ENCODE measurements at regions not wholly inside any gene's neighbourhood (a gene's known extent, or its start where the extent isn't known, plus 50 kb on each side); places are given as distances from the start of the nearest gene placed in this dataset.

DNA sequence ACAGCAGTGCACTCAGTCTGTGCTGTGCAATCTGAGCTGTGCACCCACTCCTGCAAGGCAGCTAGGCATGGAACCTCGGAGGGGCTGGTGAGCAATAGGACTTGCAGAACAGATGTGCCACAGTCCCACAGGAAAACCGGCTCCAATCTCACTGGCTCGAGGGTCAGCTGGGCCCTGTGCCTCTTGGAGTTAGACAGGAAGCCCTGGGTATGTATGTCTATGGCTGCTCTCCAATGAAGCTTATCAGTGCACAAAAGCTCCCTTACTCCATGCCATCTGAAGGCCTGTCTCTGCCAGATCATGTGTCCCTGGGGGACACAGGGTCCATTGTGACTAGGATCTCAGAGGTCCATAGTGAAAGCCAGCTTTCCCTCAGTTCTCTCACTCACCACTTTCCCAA, 335.8 kb downstream of the SH3BGRL start:
- Histone ChIP-seq H3K4me2 (ENCODE audit: low read length) (no peak overlapping the region), H3K27me3 (ENCODE audit: insufficient read depth, low read depth, low read length) (no peaks in the 10 kb centered on the region), H3K9ac (ENCODE audit: low read length) (no peak overlapping the region), H3K9me3 (ENCODE audit: low read length) (no peaks in the 10 kb centered on the region), H4K20me1 (ENCODE audit: insufficient read depth) (no peaks in the 10 kb centered on the region), H3K9me2 (ENCODE audit: insufficient read depth, low read length) (no peaks in the 10 kb centered on the region), H3K79me2 (replicated peaks; ENCODE audit: insufficient read depth, low read length) (no peaks in the 10 kb centered on the region), H3K4me3 (ENCODE audit: low read length) (no peak overlapping the region), H3F3A (ENCODE audit: insufficient read depth, low read length, poor library complexity, severe bottlenecking) (no peaks in the 10 kb centered on the region), H3K27ac (ENCODE audit: low read length) (no peak overlapping the region), H2AFZ (ENCODE audit: low read depth, low read length) (no peak overlapping the region), H3K36me3 (ENCODE audit: insufficient read depth, low read length) (no peaks in the 10 kb centered on the region)
- TF ChIP-seq EP300 (conservative IDR thresholded peaks at IDR 0.05; ENCODE audit: poor library complexity, severe bottlenecking) (no peak), POLR2AphosphoS5 (IDR thresholded peaks at IDR 0.05) (no peak), MXI1 (conservative IDR thresholded peaks at IDR 0.05; ENCODE audit: poor library complexity, severe bottlenecking) (no peak), EZH2 (IDR thresholded peaks at IDR 0.05; ENCODE audit: borderline replicate concordance, insufficient read depth, low read length, poor library complexity, severe bottlenecking) (no peak), RAD21 (conservative IDR thresholded peaks at IDR 0.05) (no peak), SMC3 (conservative IDR thresholded peaks at IDR 0.05; ENCODE audit: poor library complexity) (no peak), TAF1 (IDR thresholded peaks at IDR 0.05; ENCODE audit: low read depth) (no peak)
- TF ChIP-seq, protein P1, sequence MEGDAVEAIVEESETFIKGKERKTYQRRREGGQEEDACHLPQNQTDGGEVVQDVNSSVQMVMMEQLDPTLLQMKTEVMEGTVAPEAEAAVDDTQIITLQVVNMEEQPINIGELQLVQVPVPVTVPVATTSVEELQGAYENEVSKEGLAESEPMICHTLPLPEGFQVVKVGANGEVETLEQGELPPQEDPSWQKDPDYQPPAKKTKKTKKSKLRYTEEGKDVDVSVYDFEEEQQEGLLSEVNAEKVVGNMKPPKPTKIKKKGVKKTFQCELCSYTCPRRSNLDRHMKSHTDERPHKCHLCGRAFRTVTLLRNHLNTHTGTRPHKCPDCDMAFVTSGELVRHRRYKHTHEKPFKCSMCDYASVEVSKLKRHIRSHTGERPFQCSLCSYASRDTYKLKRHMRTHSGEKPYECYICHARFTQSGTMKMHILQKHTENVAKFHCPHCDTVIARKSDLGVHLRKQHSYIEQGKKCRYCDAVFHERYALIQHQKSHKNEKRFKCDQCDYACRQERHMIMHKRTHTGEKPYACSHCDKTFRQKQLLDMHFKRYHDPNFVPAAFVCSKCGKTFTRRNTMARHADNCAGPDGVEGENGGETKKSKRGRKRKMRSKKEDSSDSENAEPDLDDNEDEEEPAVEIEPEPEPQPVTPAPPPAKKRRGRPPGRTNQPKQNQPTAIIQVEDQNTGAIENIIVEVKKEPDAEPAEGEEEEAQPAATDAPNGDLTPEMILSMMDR (IDR thresholded peaks at IDR 0.05; ENCODE audit: poor library complexity, severe bottlenecking): no peak
- TF ChIP-seq, protein P2, sequence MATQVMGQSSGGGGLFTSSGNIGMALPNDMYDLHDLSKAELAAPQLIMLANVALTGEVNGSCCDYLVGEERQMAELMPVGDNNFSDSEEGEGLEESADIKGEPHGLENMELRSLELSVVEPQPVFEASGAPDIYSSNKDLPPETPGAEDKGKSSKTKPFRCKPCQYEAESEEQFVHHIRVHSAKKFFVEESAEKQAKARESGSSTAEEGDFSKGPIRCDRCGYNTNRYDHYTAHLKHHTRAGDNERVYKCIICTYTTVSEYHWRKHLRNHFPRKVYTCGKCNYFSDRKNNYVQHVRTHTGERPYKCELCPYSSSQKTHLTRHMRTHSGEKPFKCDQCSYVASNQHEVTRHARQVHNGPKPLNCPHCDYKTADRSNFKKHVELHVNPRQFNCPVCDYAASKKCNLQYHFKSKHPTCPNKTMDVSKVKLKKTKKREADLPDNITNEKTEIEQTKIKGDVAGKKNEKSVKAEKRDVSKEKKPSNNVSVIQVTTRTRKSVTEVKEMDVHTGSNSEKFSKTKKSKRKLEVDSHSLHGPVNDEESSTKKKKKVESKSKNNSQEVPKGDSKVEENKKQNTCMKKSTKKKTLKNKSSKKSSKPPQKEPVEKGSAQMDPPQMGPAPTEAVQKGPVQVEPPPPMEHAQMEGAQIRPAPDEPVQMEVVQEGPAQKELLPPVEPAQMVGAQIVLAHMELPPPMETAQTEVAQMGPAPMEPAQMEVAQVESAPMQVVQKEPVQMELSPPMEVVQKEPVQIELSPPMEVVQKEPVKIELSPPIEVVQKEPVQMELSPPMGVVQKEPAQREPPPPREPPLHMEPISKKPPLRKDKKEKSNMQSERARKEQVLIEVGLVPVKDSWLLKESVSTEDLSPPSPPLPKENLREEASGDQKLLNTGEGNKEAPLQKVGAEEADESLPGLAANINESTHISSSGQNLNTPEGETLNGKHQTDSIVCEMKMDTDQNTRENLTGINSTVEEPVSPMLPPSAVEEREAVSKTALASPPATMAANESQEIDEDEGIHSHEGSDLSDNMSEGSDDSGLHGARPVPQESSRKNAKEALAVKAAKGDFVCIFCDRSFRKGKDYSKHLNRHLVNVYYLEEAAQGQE (IDR thresholded peaks at IDR 0.05; ENCODE audit: borderline replicate concordance): no peak

DNA sequence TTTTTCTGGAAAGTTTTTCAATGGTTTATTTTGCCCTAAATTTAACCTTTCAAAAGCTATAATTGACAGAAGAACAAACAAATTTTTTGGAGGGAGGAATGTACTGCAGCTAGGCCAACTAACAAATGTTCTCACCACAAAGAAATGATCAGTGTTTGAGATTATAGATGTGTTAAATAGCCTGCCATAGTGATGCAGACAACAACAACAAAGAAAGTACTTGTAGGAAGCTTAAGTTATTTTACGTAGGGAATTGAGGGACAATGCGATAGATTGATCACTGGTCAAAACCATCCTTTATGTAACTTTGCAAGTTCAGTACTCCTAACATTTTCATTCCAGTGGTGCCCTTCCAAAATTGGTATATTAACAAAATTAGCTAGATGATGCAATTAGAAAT, 340.4 kb downstream of the SH3BGRL start:
- H3K27me3 ChIP-seq (ENCODE audit: insufficient read depth, low read depth, low read length): no peaks in the 10 kb centered on the region
- no peak overlapping the region for H3K9ac ChIP-seq (ENCODE audit: low read length)
- H3K4me2 ChIP-seq (ENCODE audit: low read length): no peak overlapping the region
- TF ChIP-seq MXI1 (conservative IDR thresholded peaks at IDR 0.05; ENCODE audit: poor library complexity, severe bottlenecking): no peak
- TF ChIP-seq TAF1 (IDR thresholded peaks at IDR 0.05; ENCODE audit: low read depth): no peak
- TF ChIP-seq POLR2AphosphoS5 (IDR thresholded peaks at IDR 0.05): no peak
- TF ChIP-seq RAD21 (conservative IDR thresholded peaks at IDR 0.05): no peak
- no peak for TF ChIP-seq EP300 (conservative IDR thresholded peaks at IDR 0.05; ENCODE audit: poor library complexity, severe bottlenecking)
- TF ChIP-seq, protein P1 (IDR thresholded peaks at IDR 0.05; ENCODE audit: poor library complexity, severe bottlenecking): no peak
- TF ChIP-seq, protein P2 (IDR thresholded peaks at IDR 0.05; ENCODE audit: borderline replicate concordance): no peak
- no peak for TF ChIP-seq SMC3 (conservative IDR thresholded peaks at IDR 0.05; ENCODE audit: poor library complexity)
- TF ChIP-seq EZH2 (IDR thresholded peaks at IDR 0.05; ENCODE audit: borderline replicate concordance, insufficient read depth, low read length, poor library complexity, severe bottlenecking): no peak
- H3K4me3 ChIP-seq (ENCODE audit: low read length): no peak overlapping the region
- H3F3A ChIP-seq (ENCODE audit: insufficient read depth, low read length, poor library complexity, severe bottlenecking): no peaks in the 10 kb centered on the region
- H3K9me2 ChIP-seq (ENCODE audit: insufficient read depth, low read length): no peaks in the 10 kb centered on the region
- H4K20me1 ChIP-seq (ENCODE audit: insufficient read depth): no peaks in the 10 kb centered on the region
- no peaks in the 10 kb centered on the region for H3K9me3 ChIP-seq (ENCODE audit: low read length)
- no peak overlapping the region for H2AFZ ChIP-seq (ENCODE audit: low read depth, low read length)
- H3K27ac ChIP-seq (ENCODE audit: low read length): no peak overlapping the region
- H3K79me2 ChIP-seq (replicated peaks; ENCODE audit: insufficient read depth, low read length): no peaks in the 10 kb centered on the region
- H3K36me3 ChIP-seq (ENCODE audit: insufficient read depth, low read length): no peaks in the 10 kb centered on the region
